ENCODE measurements at regions not wholly inside any gene's neighbourhood (a gene's known extent, or its start where the extent isn't known, plus 50 kb on each side); places are given as distances from the start of the nearest gene placed in this dataset.

DNA sequence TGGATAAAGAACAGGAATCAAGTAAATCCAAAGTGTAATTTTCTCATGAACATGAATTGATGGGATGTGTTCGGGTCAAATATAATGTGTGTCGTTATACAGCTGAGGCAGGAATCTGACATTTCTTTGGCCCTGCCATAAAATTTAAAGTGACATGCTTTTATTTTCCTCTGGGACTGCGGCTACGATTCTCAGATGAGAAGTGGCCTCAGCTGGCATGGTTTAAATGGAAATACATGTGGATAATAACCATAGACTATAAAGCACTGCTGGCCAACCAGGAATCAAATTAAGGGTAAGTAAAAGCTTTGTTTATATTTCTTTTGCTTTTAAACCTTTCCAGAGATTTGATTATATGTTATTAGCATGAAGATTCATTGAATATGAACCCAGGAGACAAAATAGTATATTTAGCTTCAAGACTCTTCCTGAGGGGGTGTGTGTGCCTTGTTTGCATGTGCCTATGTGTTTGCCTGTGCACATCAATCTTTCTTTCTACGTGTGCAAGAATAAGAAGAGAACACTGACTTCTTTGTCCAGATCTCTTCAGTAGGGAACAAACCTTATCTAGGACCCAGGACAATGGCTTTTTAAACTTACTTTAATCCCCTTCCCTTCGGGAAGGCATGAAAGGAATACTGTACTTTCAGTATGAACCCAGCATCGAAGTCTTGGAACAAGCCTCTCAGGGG is 629.0 kb upstream of the PFKP start:
- ChIA-PET POLR2A (no interaction called here), CTCF (no interaction called here)
- no peak for TF ChIP-seq ARNT (IDR thresholded peaks at IDR 0.05)
- DNase-seq (ENCODE audit: extremely low spot score) = no peak

- POLR2A ChIA-PET = no interaction called here
- DNase-seq (ENCODE audit: extremely low spot score) = no peak
- CTCF ChIA-PET = no interaction called here
- TF ChIP-seq HDGF (IDR thresholded peaks at IDR 0.05; ENCODE audit: borderline replicate concordance) = no peak
- no peak for TF ChIP-seq FOXM1 (IDR thresholded peaks at IDR 0.05; ENCODE audit: borderline replicate concordance)
- no peak for TF ChIP-seq ARNT (IDR thresholded peaks at IDR 0.05)
- TF ChIP-seq ELF4 (IDR thresholded peaks at IDR 0.05) = no peak
These were observed 630.4 kb upstream of the PFKP start for GRCh38 chr10:2436933-2437332.

GRCh38 chr10:2431961-2432360 is 635.4 kb upstream of the PFKP start:
- TF ChIP-seq FOXA1 (IDR thresholded peaks at IDR 0.05) (no peak), SUZ12 (IDR thresholded peaks at IDR 0.05) (no peak), ZNF384 (IDR thresholded peaks at IDR 0.05) (no peak), ELF4 (IDR thresholded peaks at IDR 0.05) (no peak), TARDBP (IDR thresholded peaks at IDR 0.05) (no peak), SP1 (IDR thresholded peaks at IDR 0.05) (no peak), LEF1 (IDR thresholded peaks at IDR 0.05; ENCODE audit: borderline replicate concordance) (no peak), L3MBTL2 (conservative IDR thresholded peaks at IDR 0.05) (no peak), ARNT (IDR thresholded peaks at IDR 0.05) (no peak), BHLHE40 (IDR thresholded peaks at IDR 0.05; ENCODE audit: borderline replicate concordance) (no peak), HDGF (IDR thresholded peaks at IDR 0.05; ENCODE audit: borderline replicate concordance) (no peak), FOXK2 (IDR thresholded peaks at IDR 0.05) (no peak), CTBP1 (IDR thresholded peaks at IDR 0.05; ENCODE audit: borderline replicate concordance) (no peak)
- TF ChIP-seq, protein P1, sequence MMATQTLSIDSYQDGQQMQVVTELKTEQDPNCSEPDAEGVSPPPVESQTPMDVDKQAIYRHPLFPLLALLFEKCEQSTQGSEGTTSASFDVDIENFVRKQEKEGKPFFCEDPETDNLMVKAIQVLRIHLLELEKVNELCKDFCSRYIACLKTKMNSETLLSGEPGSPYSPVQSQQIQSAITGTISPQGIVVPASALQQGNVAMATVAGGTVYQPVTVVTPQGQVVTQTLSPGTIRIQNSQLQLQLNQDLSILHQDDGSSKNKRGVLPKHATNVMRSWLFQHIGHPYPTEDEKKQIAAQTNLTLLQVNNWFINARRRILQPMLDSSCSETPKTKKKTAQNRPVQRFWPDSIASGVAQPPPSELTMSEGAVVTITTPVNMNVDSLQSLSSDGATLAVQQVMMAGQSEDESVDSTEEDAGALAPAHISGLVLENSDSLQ (IDR thresholded peaks at IDR 0.05) = no peak
- ChIA-PET CTCF (no interaction called here), POLR2A (no interaction called here)
- DNase-seq (ENCODE audit: extremely low spot score) = no peak

- POLR2A ChIA-PET = no interaction called here
- TF ChIP-seq L3MBTL2 (conservative IDR thresholded peaks at IDR 0.05) = no peak
- TF ChIP-seq FOXA1 (IDR thresholded peaks at IDR 0.05) = no peak
- no peak for TF ChIP-seq HDGF (IDR thresholded peaks at IDR 0.05; ENCODE audit: borderline replicate concordance)
- no peak for TF ChIP-seq TARDBP (IDR thresholded peaks at IDR 0.05)
- no peak for TF ChIP-seq ARNT (IDR thresholded peaks at IDR 0.05)
- no peak for TF ChIP-seq CTBP1 (IDR thresholded peaks at IDR 0.05; ENCODE audit: borderline replicate concordance)
- no peak for TF ChIP-seq LEF1 (IDR thresholded peaks at IDR 0.05; ENCODE audit: borderline replicate concordance)
- no peak for TF ChIP-seq ZNF384 (IDR thresholded peaks at IDR 0.05)
- no peak for TF ChIP-seq SUZ12 (IDR thresholded peaks at IDR 0.05)
- TF ChIP-seq FOXK2 (IDR thresholded peaks at IDR 0.05) = no peak
- TF ChIP-seq NFRKB (IDR thresholded peaks at IDR 0.05) = no peak
- CTCF ChIA-PET = no interaction called here
- DNase-seq (ENCODE audit: extremely low spot score) = no peak
These were observed 639.9 kb upstream of the PFKP start for GRCh38 chr10:2427412-2427811.

GRCh38 chr10:2425320-2425719 is 642.0 kb upstream of the PFKP start:
- ChIA-PET POLR2A (no interaction called here), CTCF (no interaction called here)
- TF ChIP-seq FOXM1 (IDR thresholded peaks at IDR 0.05; ENCODE audit: borderline replicate concordance) (no peak), ELF4 (IDR thresholded peaks at IDR 0.05) (no peak), ZNF384 (IDR thresholded peaks at IDR 0.05) (no peak), NFRKB (IDR thresholded peaks at IDR 0.05) (no peak), TARDBP (IDR thresholded peaks at IDR 0.05) (no peak), SUZ12 (IDR thresholded peaks at IDR 0.05) (no peak), FOXA1 (IDR thresholded peaks at IDR 0.05) (no peak), LEF1 (IDR thresholded peaks at IDR 0.05; ENCODE audit: borderline replicate concordance) (no peak), ARNT (IDR thresholded peaks at IDR 0.05) (no peak), L3MBTL2 (conservative IDR thresholded peaks at IDR 0.05) (no peak), CTBP1 (IDR thresholded peaks at IDR 0.05; ENCODE audit: borderline replicate concordance) (no peak), SP1 (IDR thresholded peaks at IDR 0.05) (no peak), FOXK2 (IDR thresholded peaks at IDR 0.05) (no peak), BHLHE40 (IDR thresholded peaks at IDR 0.05; ENCODE audit: borderline replicate concordance) (no peak), HDGF (IDR thresholded peaks at IDR 0.05; ENCODE audit: borderline replicate concordance) (no peak)
- TF ChIP-seq, protein P1 (IDR thresholded peaks at IDR 0.05) = no peak
- no peak for DNase-seq (ENCODE audit: extremely low spot score)

GRCh38 chr10:2414562-2414961 is 652.8 kb upstream of the PFKP start:
- no peak for DNase-seq (ENCODE audit: extremely low spot score)
- ChIA-PET POLR2A (no interaction called here), CTCF (no interaction called here)
- TF ChIP-seq L3MBTL2 (conservative IDR thresholded peaks at IDR 0.05) = no peak
- TF ChIP-seq ELF4 (IDR thresholded peaks at IDR 0.05) = no peak
- TF ChIP-seq SUZ12 (IDR thresholded peaks at IDR 0.05) = no peak
- no peak for TF ChIP-seq SP1 (IDR thresholded peaks at IDR 0.05)
- TF ChIP-seq, protein P1 (IDR thresholded peaks at IDR 0.05) = no peak
- TF ChIP-seq NFRKB (IDR thresholded peaks at IDR 0.05) = no peak
- TF ChIP-seq LEF1 (IDR thresholded peaks at IDR 0.05; ENCODE audit: borderline replicate concordance) = no peak
- no peak for TF ChIP-seq HDGF (IDR thresholded peaks at IDR 0.05; ENCODE audit: borderline replicate concordance)
- no peak for TF ChIP-seq TARDBP (IDR thresholded peaks at IDR 0.05)
- no peak for TF ChIP-seq FOXA1 (IDR thresholded peaks at IDR 0.05)
- no peak for TF ChIP-seq ZNF384 (IDR thresholded peaks at IDR 0.05)
- TF ChIP-seq BHLHE40 (IDR thresholded peaks at IDR 0.05; ENCODE audit: borderline replicate concordance) = no peak
- no peak for TF ChIP-seq ARNT (IDR thresholded peaks at IDR 0.05)
- no peak for TF ChIP-seq FOXM1 (IDR thresholded peaks at IDR 0.05; ENCODE audit: borderline replicate concordance)
